ENCODE measurements at regions not wholly inside any gene's neighbourhood (a gene's known extent, or its start where the extent isn't known, plus 50 kb on each side); places are given as distances from the start of the nearest gene placed in this dataset.

GRCh38 chr4:89365375-89365774 is 57.8 kb upstream of the GPRIN3 start:
- TF ChIP-seq CTCF (IDR thresholded peaks at IDR 0.05) = no peak
- no peak for TF ChIP-seq EZH2phosphoT487 (IDR thresholded peaks at IDR 0.05)
- no peak for TF ChIP-seq EZH2 (IDR thresholded peaks at IDR 0.05)

All from neural progenitor cell (in vitro differentiated cells).